Heart left ventricle (tissue), 16 donors: ENCODE measurements at regions not wholly inside any gene's neighbourhood (a gene's known extent, or its start where the extent isn't known, plus 50 kb on each side); places are given as distances from the start of the nearest gene placed in this dataset.

Experiments used
- ATAC-seq, 4 donors: fragments of 200-7000 bp; cut with Tn5 transposase; one replicate each; pipeline ENCODE4 v1.9.1; 2020 to 2022; ENCODE audit warnings: moderate library complexity in 4 of 4, mild to moderate bottlenecking in 3 of 4, moderate number of reproducible peaks in 1 of 4
- DNase-seq, 5 donors: peaks; one replicate each; pipeline ENCODE4 v3.0.0-alpha.2; 2020
- H3K27ac ChIP-seq, 12 donors: fragments of 200-600 bp; sonication (generic) in 4 of 12; one replicate each; pipeline versions ENCODE4 v1.5.0 to v1.8.0; 2016 to 2022; ENCODE audit warnings: mild to moderate bottlenecking in 2 of 12
- H3K27me3 ChIP-seq, 9 donors: fragments of 200-600 bp; sonication (generic) in 2 of 9; one replicate each; pipeline versions ENCODE4 v1.5.1 to v1.8.0; 2016 to 2022; ENCODE audit warnings: mild to moderate bottlenecking in 3 of 9
- H3K36me3 ChIP-seq, 9 donors: fragments of 200-600 bp; sonication (generic) in 2 of 9; one replicate each; pipeline versions ENCODE4 v1.5.0 to v1.8.0; 2018 to 2022; ENCODE audit warnings: mild to moderate bottlenecking in 2 of 9
- H3K4me1 ChIP-seq, 12 donors: fragments of 200-600 bp; sonication (generic) in 4 of 12; one replicate each; pipeline versions ENCODE4 v1.5.0 to v1.8.0; 2016 to 2022; ENCODE audit warnings: mild to moderate bottlenecking in 3 of 12
- H3K4me3 ChIP-seq, 12 donors: fragments of 200-600 bp; sonication (generic) in 4 of 12; one replicate each; pipeline versions ENCODE4 v1.5.0 to v1.8.0; 2017 to 2022; ENCODE audit warnings: mild to moderate bottlenecking in 9 of 12, moderate library complexity in 4 of 12
- H3K9me3 ChIP-seq, 12 donors: fragments of 200-600 bp; sonication (generic) in 4 of 12; one replicate each; pipeline versions ENCODE4 v1.5.0 to v1.8.0; 2016 to 2022; ENCODE audit warnings: mild to moderate bottlenecking in 1 of 12
- POLR2A ChIP-seq, 2 donors: fragments of 450-650 bp; IDR thresholded peaks; one replicate each; pipeline ENCODE4 v1.6.1; 2017; ENCODE audit warnings: antibody characterized with exemption in 2 of 2, mild to moderate bottlenecking in 2 of 2, moderate library complexity in 2 of 2
- WGBS, 4 donors: extraction: QIAGEN DNeasy Blood & Tissue Kit in 2 of 4; methylation state at CpG; one replicate each; pipeline versions ENCODE4 v1.1.5 to v1.1.7; 2013 to 2018; 5-methylcytosine and 5-hydroxymethylcytosine counted together
- intact Hi-C, 10 donors: fragments of 100-400 bp; cut with DNase I; formaldehyde crosslinking; loops; one replicate each; pipeline versions ENCODE4 v1.11.1 to v1.14.2; 2022
- TF ChIP-seq, protein P1 (sequence below), 12 donors: fragments of 200-600 bp; sonication (generic) in 4 of 12; IDR thresholded peaks; one replicate each; pipeline versions ENCODE4 v1.5.0 to v1.8.0; 2018 to 2022; ENCODE audit warnings: antibody characterized with exemption in 12 of 12, mild to moderate bottlenecking in 5 of 12
- donor health status: ischemic (EF 13 %, LVEDD 7.1; RV severe dilation, severe dysfunction).
- donor health status: healthy with polysubstance abuse.
- donor health status: DM: no; HTN: yes; CAD: no.
- donor health status: DM: no; HTN: no; CAD: no.
- donor health status: ischemic (EF 25% LVEDD 6.9; RV normal size, moderate dysfunction).
- donor health status: ischemic (EF 25% LVEDD 5.7; RV mildly dilated, moderate dysfunction).
- donor health status: healthy.
- donor health status: DM: yes; HTN: yes; CAD: no.
- donor health status: ischemic (EF 35%, LVEDD 5.7; RV mildly dilated, moderate dysfunction).
- donor health status: nonischemic (EF 11% LVEDD 7.7; RV severe dilation, severe dysfunction).
- donor health status: DM: yes; HTN: yes; CAD: no.
- donor health status: PGD.
- donor health status: ischemic (EF 29% LVEDD 5.4; RV normal size, mild dysfunction).
- donor health status: nonischemic (EF 23%, LVEDD 6.1; RV moderate dilation, normal function).

DNA sequence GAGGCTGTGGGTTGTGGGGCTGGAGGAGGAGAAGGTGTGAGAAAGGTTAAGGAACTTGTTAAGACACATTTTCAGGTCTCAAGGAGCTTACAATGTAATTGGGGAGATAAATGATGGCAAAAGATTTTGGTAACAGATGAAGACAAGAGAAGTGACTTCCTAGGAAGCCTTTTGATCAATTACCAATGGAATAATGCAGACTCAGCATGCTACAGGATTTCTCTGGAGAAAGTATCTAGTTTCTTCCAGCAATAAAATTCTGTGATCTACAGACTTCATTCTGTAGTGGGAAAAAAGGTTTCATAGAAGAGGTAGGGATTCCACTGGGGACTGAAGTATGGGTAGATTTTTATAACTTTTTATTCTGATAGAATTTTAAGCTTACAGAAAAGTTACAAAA, 184.2 kb upstream of the RHOBTB1 start:
- DNase-seq (no peak), ATAC-seq (no peak)
- Histone ChIP-seq H3K4me1 (peaks cover 0 to 9% (median 0%) of the 10 kb centered on the region in 12 donors), H3K27ac (no peak overlapping the region), H3K36me3 (no peaks in the 10 kb centered on the region), H3K4me3 (no peak overlapping the region), H3K27me3 (no peaks in the 10 kb centered on the region), H3K9me3 (peaks cover 0 to 3% (median 0%) of the 10 kb centered on the region in 12 donors)
- TF ChIP-seq, protein P1, sequence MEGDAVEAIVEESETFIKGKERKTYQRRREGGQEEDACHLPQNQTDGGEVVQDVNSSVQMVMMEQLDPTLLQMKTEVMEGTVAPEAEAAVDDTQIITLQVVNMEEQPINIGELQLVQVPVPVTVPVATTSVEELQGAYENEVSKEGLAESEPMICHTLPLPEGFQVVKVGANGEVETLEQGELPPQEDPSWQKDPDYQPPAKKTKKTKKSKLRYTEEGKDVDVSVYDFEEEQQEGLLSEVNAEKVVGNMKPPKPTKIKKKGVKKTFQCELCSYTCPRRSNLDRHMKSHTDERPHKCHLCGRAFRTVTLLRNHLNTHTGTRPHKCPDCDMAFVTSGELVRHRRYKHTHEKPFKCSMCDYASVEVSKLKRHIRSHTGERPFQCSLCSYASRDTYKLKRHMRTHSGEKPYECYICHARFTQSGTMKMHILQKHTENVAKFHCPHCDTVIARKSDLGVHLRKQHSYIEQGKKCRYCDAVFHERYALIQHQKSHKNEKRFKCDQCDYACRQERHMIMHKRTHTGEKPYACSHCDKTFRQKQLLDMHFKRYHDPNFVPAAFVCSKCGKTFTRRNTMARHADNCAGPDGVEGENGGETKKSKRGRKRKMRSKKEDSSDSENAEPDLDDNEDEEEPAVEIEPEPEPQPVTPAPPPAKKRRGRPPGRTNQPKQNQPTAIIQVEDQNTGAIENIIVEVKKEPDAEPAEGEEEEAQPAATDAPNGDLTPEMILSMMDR (IDR thresholded peaks at IDR 0.05), result no peak
- no peak for TF ChIP-seq POLR2A (IDR thresholded peaks at IDR 0.05)
- intact Hi-C loops, result no loop called here

DNA sequence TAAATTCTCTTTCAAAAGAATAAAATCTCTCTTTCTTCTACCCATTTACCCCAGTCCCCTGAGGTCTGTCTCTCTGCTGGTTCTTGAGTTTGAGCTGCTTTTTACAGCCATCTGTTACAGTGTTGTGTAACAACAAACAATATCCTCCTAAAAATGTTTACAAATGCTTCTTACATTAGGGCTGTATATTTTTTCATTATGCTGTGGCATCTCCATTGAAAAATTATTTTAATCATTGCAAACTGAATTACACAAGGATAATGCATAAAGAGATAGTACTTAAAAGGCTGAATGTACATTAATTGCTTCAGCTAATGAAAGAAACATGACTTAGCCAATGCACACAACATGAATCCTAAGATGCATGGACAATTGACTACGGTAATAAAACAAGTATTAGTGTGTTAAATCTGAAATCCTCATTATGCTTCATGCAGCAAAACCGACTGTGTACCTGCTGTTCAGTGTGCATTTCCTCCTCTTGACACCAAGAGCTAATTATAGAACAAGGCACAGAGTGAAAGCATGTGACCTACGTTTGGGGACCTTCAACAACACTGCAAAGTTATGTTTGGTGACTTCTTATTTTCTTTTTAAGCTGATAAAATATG, 181.7 kb upstream of the RHOBTB1 start:
- Histone ChIP-seq H3K4me3 (no peak overlapping the region), H3K27ac (no peak overlapping the region), H3K27me3 (no peaks in the 10 kb centered on the region), H3K9me3 (no peaks in the 10 kb centered on the region), H3K36me3 (no peaks in the 10 kb centered on the region), H3K4me1 (peaks cover 0 to 9% (median 0%) of the 10 kb centered on the region in 12 donors)
- 25 to 31% (median 29%) methylated on average over 3 of the region's 3 CpGs for WGBS, 4 donors
- intact Hi-C loops, result no loop called here
- ATAC-seq, result peak in 1 of 4 donors; percentile 59
- no peak for DNase-seq
- TF ChIP-seq, protein P1 (IDR thresholded peaks at IDR 0.05), result no peak
- TF ChIP-seq POLR2A (IDR thresholded peaks at IDR 0.05), result no peak

GRCh38 chr10:61124756-61125530, 181.0 kb upstream of the RHOBTB1 start:
- Histone ChIP-seq H3K4me3 (no peak overlapping the region), H3K36me3 (no peaks in the 10 kb centered on the region), H3K9me3 (no peaks in the 10 kb centered on the region), H3K27ac (no peak overlapping the region), H3K4me1 (peaks cover 0 to 9% (median 0%) of the 10 kb centered on the region in 12 donors), H3K27me3 (no peaks in the 10 kb centered on the region)
- 80 to 85% (median 82%) methylated on average over 6 of the region's 6 CpGs for WGBS, 4 donors
- intact Hi-C loops, result no loop called here
- ATAC-seq (no peak), DNase-seq (no peak)
- TF ChIP-seq, protein P1 (IDR thresholded peaks at IDR 0.05), result no peak
- TF ChIP-seq POLR2A (IDR thresholded peaks at IDR 0.05), result no peak

GRCh38 chr10:61120805-61121204, 176.8 kb upstream of the RHOBTB1 start:
- H3K4me3 ChIP-seq, result no peak overlapping the region
- ATAC-seq (no peak), DNase-seq (no peak)
- WGBS, 4 donors, result 88 to 98% (median 96%) methylated on average over 2 of the region's 2 CpGs
- no peaks in the 10 kb centered on the region for H3K9me3 ChIP-seq
- H3K36me3 ChIP-seq, result no peaks in the 10 kb centered on the region
- H3K4me1 ChIP-seq, result peaks cover 0 to 5% (median 0%) of the 10 kb centered on the region in 12 donors
- intact Hi-C loops, result no loop called here
- TF ChIP-seq, protein P1 (IDR thresholded peaks at IDR 0.05), result no peak
- no peak for TF ChIP-seq POLR2A (IDR thresholded peaks at IDR 0.05)
- H3K27me3 ChIP-seq, result no peaks in the 10 kb centered on the region
- no peak overlapping the region for H3K27ac ChIP-seq
